ENCODE measurements at regions not wholly inside any gene's neighbourhood (a gene's known extent, or its start where the extent isn't known, plus 50 kb on each side); places are given as distances from the start of the nearest gene placed in this dataset.

DNA sequence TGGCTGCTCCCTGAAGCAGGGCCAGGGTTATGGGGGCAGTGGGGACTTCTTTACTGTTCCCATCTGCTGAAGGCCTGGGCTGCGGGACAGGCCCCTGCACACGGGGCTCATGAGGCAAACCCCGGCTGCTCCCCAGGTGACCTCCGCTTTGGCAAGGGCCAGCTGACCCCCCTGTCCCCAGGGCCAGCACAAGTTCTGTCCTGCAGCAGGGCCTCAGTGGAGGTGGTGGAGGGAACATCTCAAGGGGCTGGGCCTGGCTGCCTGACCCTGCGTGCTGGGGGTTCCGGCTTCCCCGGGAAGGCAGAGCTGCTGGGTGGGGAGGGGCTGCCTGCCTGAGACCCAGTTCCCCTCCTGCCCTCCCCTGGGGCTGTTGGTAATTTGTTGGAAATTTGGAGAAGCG lies 67.4 kb upstream of the RNU6ATAC start:
- no peak for DNase-seq (ENCODE audit: low spot score)
- no peak overlapping the region for H3K4me3 ChIP-seq
- peaks cover 0 to 35% of the 10 kb centered on the region in 2 donors for H3K4me1 ChIP-seq
- TF ChIP-seq, protein P1, sequence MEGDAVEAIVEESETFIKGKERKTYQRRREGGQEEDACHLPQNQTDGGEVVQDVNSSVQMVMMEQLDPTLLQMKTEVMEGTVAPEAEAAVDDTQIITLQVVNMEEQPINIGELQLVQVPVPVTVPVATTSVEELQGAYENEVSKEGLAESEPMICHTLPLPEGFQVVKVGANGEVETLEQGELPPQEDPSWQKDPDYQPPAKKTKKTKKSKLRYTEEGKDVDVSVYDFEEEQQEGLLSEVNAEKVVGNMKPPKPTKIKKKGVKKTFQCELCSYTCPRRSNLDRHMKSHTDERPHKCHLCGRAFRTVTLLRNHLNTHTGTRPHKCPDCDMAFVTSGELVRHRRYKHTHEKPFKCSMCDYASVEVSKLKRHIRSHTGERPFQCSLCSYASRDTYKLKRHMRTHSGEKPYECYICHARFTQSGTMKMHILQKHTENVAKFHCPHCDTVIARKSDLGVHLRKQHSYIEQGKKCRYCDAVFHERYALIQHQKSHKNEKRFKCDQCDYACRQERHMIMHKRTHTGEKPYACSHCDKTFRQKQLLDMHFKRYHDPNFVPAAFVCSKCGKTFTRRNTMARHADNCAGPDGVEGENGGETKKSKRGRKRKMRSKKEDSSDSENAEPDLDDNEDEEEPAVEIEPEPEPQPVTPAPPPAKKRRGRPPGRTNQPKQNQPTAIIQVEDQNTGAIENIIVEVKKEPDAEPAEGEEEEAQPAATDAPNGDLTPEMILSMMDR (IDR thresholded peaks at IDR 0.05): no peak
- H3K36me3 ChIP-seq: no peaks in the 10 kb centered on the region
- peak overlapping the region; percentile 37 to 42 for H3K27ac ChIP-seq
- H3K9me3 ChIP-seq: no peaks in the 10 kb centered on the region
- no peaks in the 10 kb centered on the region for H3K27me3 ChIP-seq

- DNase-seq (ENCODE audit: low spot score): no peak
- no peaks in the 10 kb centered on the region for H3K9me3 ChIP-seq
- H3K36me3 ChIP-seq: no peaks in the 10 kb centered on the region
- no peaks in the 10 kb centered on the region for H3K27me3 ChIP-seq
- H3K4me3 ChIP-seq: no peak overlapping the region
- H3K27ac ChIP-seq: no peak overlapping the region
- TF ChIP-seq, protein P1 (IDR thresholded peaks at IDR 0.05): no peak
- peaks cover 0 to 36% of the 10 kb centered on the region in 2 donors for H3K4me1 ChIP-seq
Measured at GRCh38 chr9:134233022-134233421, 68.7 kb upstream of the RNU6ATAC start.

DNA sequence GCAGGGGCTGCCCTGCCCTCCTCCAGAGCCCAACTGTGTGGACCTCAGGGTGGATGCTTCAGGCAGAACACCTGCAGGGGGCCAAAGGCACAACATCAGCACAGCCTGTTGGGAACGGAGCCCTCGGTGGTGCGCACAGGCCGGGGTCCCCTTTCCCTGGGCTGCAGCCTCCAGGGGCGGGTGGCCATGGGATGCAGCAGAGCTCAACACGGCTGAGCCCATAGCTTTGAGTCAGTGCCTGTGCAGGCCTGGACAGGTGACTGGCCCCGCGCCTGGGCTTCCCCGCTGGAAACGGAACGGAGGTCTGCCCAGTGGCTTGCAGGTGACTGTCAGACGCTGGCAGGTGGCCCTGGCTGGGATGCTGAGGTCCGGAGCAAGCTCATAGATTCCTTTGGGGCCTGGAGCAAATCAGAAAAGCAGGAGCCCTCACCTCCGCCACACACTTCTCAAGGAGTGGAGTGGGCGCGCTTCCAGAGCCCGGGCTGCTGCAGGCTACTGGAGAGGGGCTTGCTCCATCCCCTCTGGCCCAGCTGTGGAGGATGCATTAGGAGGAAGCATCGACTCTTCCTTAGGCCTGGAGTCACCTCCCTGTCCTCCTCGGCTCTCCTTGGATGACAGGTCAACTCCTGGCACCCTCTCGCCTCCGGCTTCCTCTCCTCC lies 69.8 kb upstream of the RNU6ATAC start:
- Histone ChIP-seq H3K27me3 (no peaks in the 10 kb centered on the region), H3K4me1 (peaks cover 0 to 36% of the 10 kb centered on the region in 2 donors), H3K36me3 (no peaks in the 10 kb centered on the region), H3K9me3 (no peaks in the 10 kb centered on the region), H3K4me3 (no peak overlapping the region), H3K27ac (no peak overlapping the region)
- DNase-seq (ENCODE audit: low spot score): no peak
- TF ChIP-seq, protein P1 (IDR thresholded peaks at IDR 0.05): no peak

DNA sequence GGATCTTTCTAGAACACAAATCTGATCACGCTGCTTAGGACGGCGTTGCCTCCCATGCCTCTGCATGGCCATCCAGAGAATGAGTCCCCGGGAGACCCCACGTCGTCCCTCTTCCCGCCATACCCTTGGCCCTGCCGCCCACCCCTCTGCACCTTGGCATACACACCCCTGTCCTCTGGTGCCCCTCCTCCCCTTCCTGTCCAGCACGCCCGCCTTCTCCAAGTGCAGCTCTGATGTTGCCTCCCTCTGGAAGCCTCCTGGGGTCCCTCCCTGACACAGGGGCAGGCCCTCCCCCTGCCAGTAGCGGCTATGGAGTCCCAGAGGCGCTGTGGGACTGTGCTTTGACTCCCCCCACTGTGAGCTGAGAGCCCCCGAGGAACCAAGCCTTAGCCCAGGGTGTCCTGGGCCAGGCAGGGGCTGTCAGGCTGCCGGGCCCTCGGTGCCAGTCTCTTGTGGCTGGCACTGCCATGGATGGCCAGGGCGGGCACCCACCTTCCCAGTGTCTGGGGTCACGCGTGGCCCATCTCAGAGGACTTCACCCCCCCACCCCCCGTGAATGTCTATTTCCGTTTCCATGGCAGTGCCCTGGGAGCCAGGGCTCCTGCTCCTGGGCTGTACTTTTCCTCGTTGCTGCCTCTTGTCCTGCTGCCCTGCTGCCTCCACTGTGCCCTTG lies 70.5 kb upstream of the RNU6ATAC start:
- no peak for DNase-seq (ENCODE audit: low spot score)
- H3K4me1 ChIP-seq: peaks cover 0 to 36% of the 10 kb centered on the region in 2 donors
- H3K4me3 ChIP-seq: no peak overlapping the region
- no peaks in the 10 kb centered on the region for H3K36me3 ChIP-seq
- TF ChIP-seq, protein P1 (IDR thresholded peaks at IDR 0.05): no peak
- H3K27ac ChIP-seq: no peak overlapping the region
- no peaks in the 10 kb centered on the region for H3K9me3 ChIP-seq
- no peaks in the 10 kb centered on the region for H3K27me3 ChIP-seq

DNA sequence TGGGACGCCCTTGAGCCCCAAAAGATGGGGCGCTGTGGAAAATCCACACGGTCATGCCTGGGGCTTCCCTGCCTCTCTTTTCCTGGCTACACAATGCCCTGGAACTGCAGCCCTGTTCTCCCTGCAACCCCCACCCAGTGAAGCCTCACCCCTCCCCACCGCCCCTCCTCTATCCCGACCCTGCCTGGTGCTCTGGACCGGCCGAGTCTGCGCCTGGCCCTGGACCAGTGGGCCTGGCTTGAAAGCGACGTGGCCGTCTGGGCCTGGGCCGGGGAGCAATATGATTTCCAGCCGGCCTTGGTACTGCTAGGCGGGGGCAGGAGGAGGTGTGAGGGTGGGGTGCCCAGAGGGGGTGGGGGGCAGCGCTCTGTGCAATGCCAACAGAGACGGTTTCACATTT lies 71.0 kb upstream of the RNU6ATAC start:
- no peak for DNase-seq (ENCODE audit: low spot score)
- no peaks in the 10 kb centered on the region for H3K9me3 ChIP-seq
- H3K27me3 ChIP-seq: no peaks in the 10 kb centered on the region
- H3K27ac ChIP-seq: peak overlapping the region in 1 of 2 donors; percentile 11
- no peaks in the 10 kb centered on the region for H3K36me3 ChIP-seq
- TF ChIP-seq, protein P1 (IDR thresholded peaks at IDR 0.05): no peak
- H3K4me1 ChIP-seq: peaks cover 0 to 34% of the 10 kb centered on the region in 2 donors
- no peak overlapping the region for H3K4me3 ChIP-seq

Data from right atrium auricular region (tissue), 2 donors.